ENCODE measurements at regions not wholly inside any gene's neighbourhood (a gene's known extent, or its start where the extent isn't known, plus 50 kb on each side); places are given as distances from the start of the nearest gene placed in this dataset.
"Not testable (repeated sequence)": the region's sequence is repeated elsewhere in the genome, so short reads cannot be mapped to it uniquely, and the experiment has no call there.

GRCh38 chrX:42832764-42833549, 55.0 kb upstream of the PPP1R2C start:
- peaks cover 0 to 6% (median 0%) of the 10 kb centered on the region in 3 donors for H3K9me3 ChIP-seq
- no peaks in the 10 kb centered on the region for H3K36me3 ChIP-seq
- no peak overlapping the region for H3K4me3 ChIP-seq
- no peak for TF ChIP-seq CTCF (IDR thresholded peaks at IDR 0.05)
- H3K27me3 ChIP-seq: no peaks in the 10 kb centered on the region
- intact Hi-C loops (cut with DNase I; ENCODE audit: low total_unique reads): no loop called here
- no peak for DNase-seq
- no peak overlapping the region for H3K27ac ChIP-seq
- no peaks in the 10 kb centered on the region for H3K4me1 ChIP-seq

DNA sequence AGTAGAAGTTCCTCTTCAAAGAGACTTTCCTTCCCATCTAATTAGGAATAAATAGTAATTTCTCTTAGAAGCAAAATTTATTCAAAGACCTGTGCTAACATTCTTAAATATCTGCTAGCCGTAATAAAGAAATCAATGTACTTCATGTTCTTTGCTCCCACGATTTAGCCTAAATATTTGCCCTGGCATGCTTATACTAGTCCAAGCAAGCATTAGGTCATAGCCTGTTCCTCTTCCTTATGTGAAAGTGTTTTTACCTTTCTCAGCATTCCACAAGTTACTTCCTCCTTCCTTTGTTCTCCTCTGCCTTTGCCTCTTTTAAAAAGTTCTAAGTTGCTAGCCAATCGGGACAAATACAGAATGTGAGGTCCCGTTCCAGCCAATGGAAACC, 55.6 kb upstream of the PPP1R2C start:
- H3K4me1 ChIP-seq; DNase-seq; H3K27me3 ChIP-seq; H3K9me3 ChIP-seq; H3K4me3 ChIP-seq; H3K36me3 ChIP-seq; H3K27ac ChIP-seq; intact Hi-C loops (cut with DNase I; ENCODE audit: low total_unique reads): not testable (repeated sequence)

GRCh38 chrX:42837101-42837726, 59.3 kb upstream of the PPP1R2C start:
- no peak for DNase-seq
- no peaks in the 10 kb centered on the region for H3K9me3 ChIP-seq
- H3K4me1 ChIP-seq: no peaks in the 10 kb centered on the region
- H3K27ac ChIP-seq: no peak overlapping the region
- TF ChIP-seq CTCF (IDR thresholded peaks at IDR 0.05): no peak
- H3K4me3 ChIP-seq: no peak overlapping the region
- no peaks in the 10 kb centered on the region for H3K27me3 ChIP-seq
- H3K36me3 ChIP-seq: no peaks in the 10 kb centered on the region
- intact Hi-C loops (cut with DNase I; ENCODE audit: low total_unique reads): no loop called here

DNA sequence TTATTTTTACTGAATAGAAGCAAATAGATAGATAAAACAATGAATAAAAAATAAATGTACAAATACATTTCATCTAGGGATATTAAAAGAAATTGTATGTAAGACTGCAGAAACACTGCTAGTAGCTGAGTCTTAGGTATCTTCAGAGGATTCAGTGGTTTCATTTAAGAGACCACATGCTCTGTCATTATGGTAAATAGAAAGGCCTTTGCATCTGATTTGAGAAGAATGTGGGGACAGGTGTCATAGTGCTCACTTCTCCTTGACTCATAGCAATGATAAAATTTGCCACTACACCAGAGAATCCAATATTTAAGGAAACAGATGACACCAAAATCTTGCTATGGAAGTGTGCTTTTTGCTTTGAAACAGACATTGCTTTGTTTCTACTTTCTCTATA, 59.8 kb upstream of the PPP1R2C start:
- intact Hi-C loops (cut with DNase I; ENCODE audit: low total_unique reads): no loop called here
- DNase-seq: no peak
- no peaks in the 10 kb centered on the region for H3K27me3 ChIP-seq
- no peak overlapping the region for H3K4me3 ChIP-seq
- no peak for TF ChIP-seq CTCF (IDR thresholded peaks at IDR 0.05)
- H3K36me3 ChIP-seq: no peaks in the 10 kb centered on the region
- H3K27ac ChIP-seq: no peak overlapping the region
- H3K9me3 ChIP-seq: no peaks in the 10 kb centered on the region
- H3K4me1 ChIP-seq: no peaks in the 10 kb centered on the region

- DNase-seq: no peak
- intact Hi-C loops (cut with DNase I; ENCODE audit: low total_unique reads): no loop called here
- no peak overlapping the region for H3K4me3 ChIP-seq
- H3K9me3 ChIP-seq: no peaks in the 10 kb centered on the region
- H3K36me3 ChIP-seq: no peaks in the 10 kb centered on the region
- H3K27me3 ChIP-seq: no peaks in the 10 kb centered on the region
- TF ChIP-seq CTCF (IDR thresholded peaks at IDR 0.05): no peak
- no peaks in the 10 kb centered on the region for H3K4me1 ChIP-seq
- no peak overlapping the region for H3K27ac ChIP-seq
These were observed 61.7 kb upstream of the PPP1R2C start for GRCh38 chrX:42839632-42840031.

DNA sequence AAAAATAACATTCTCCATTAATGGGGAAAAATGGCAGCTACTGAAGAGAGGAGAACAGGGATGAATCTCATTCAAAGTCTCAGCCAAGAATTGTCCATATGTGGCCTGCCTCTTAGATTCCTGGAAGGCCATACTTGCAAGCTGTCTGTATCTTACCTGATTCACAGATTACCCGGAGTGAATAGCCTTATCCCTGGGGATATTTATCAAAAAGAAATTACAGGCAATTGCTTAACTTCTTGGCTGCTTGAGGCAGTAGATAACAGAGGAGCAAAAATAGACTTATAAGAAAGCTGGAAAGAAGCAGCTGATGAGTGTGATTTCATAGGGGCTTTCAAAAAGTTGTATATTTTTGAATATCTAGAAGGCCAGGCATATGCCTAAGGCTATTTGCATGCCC, 68.8 kb upstream of the PPP1R2C start:
- intact Hi-C loops (cut with DNase I; ENCODE audit: low total_unique reads): no loop called here
- TF ChIP-seq CTCF (IDR thresholded peaks at IDR 0.05): no peak

More for the DNA sequence above, 68.8 kb upstream of the PPP1R2C start:
- peaks cover 0 to 10% (median 0%) of the 10 kb centered on the region in 3 donors for H3K9me3 ChIP-seq
- no peak overlapping the region for H3K27ac ChIP-seq
- no peaks in the 10 kb centered on the region for H3K27me3 ChIP-seq
- H3K36me3 ChIP-seq: no peaks in the 10 kb centered on the region
- H3K4me3 ChIP-seq: no peak overlapping the region
- no peaks in the 10 kb centered on the region for H3K4me1 ChIP-seq
- DNase-seq: no peak
